Umbilical cord (tissue), 1 donor: ENCODE measurements at regions not wholly inside any gene's neighbourhood (a gene's known extent, or its start where the extent isn't known, plus 50 kb on each side); places are given as distances from the start of the nearest gene placed in this dataset.
A peak's percentile ranks its signal among the peaks of the same experiment; 100 is the strongest.

Experiments used
- DNase-seq: peaks from one replicate; pipeline ENCODE4 v3.0.0-alpha.2; 2015; ENCODE audit warnings: low spot score

DNA sequence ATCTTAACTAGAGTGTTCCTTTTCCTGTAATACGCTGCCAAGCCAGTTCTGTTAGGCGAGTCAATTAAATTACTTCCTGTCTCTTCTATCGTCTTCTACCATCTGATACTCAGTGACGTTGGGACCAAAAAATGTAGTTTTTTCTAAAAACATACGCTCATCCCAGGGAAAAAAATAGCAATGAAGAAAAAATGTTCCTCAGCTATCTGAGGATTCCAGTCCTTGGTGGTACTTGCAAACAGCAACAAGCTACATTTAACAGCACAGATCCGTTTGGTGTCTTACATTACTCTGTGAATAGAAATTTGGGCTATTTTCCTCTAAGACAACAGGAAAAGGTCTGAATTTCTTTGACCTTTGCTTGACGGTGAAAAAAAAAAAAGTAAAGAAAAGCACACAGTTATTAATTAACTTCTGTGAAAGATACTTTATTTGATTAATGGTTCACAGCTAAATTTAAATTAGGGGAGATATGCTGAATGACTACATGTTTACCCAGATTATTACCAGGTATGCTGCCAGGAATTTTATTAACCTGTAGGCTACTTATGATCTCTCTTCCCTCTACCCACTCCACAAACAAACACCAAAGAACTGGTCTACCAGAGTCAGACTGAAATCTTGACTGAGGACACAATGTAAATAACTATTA lies 254.4 kb upstream of the ZPLD1 start:
- DNase-seq = peak; percentile 96

DNA sequence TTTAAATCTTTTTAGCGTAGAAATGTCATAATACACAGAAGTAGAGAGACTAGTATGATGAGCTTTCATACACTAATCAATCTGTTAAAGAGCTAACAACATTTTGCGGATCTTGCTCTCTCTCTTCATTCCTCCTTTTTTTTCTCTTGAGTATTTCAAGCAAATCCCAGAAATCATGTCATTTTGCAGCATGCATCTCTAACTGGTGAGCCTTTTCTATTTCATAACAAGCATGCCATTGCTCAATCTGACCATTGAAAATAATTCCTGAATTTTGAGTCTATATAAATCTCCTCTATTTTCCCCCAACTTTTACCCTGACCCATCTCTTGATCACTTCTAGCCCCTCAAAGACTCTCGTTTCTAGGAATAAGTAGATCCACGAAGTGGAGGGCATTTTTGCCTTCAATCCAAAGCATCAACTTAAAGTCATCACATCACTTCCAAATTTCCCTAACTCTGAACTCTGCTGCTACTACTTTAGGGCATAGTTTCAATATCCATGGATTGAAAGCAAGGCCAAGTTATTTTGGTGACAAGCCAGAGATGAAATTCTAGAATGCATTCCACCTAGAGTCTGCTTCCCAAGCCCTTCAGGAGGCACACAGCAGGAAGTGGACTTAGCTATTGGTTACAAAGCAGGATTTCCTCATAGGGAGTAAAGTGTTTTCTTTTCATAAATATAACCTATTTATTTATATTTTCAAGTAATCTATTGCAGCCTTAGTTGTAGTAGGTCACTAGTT lies 253.5 kb upstream of the ZPLD1 start:
- peak; percentile 88 for DNase-seq

DNA sequence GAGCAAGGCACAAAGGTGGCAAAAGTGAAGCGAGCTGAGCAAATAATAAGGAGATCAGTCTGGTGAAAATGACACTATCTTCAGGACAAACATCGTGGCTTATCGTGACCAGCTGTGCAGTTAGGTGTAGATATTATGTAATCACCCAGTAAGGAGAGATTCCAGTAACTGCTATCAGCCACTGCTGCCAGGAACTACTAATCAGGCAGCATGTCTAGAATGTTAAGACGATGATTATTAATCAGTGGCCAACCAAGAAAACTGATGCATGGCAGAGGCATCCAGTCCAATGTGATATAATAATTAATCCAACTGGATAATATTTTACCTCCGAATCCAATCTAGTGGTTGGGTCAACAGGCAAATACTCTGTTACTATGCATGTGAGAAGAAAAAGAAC lies 252.7 kb upstream of the ZPLD1 start:
- no peak for DNase-seq

DNA sequence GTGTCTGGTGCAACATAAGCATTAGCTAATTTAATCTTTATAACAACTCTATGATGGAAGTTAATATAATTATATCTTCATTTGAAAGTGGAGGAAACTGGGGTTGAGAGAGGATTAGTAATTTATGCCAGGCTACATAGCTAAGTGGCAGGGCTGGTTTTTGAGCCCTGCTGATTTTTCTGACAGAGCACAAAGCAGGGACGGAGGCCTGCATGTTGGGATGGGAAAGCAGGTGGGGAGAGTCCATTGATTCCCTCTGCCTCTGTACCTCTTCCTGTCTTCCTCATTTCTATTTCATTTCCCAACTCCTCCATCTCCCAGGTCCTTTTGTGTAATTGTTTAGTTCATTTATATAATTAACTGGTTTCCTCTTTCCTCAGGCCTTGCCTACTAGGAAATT lies 251.6 kb upstream of the ZPLD1 start:
- no peak for DNase-seq

DNA sequence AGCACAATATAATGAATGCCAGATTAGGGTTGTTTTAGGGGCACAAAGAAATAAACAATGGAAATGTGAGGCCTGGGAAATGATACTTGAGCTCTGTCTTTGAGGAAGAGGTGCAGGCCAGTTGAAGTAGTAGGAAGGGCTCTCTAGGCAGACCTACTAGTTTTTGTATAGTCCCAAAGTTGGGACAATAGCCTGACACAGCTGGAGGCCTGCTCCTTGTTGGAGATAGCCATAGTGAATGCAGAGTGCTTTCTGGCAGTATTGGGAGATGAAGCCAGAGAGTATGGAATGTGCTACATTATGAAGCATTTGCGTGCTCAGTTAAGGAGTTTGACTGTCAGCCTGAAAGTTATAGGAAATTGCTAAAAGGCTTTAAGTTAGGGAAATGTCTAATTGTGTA lies 251.2 kb upstream of the ZPLD1 start:
- DNase-seq = no peak

DNA sequence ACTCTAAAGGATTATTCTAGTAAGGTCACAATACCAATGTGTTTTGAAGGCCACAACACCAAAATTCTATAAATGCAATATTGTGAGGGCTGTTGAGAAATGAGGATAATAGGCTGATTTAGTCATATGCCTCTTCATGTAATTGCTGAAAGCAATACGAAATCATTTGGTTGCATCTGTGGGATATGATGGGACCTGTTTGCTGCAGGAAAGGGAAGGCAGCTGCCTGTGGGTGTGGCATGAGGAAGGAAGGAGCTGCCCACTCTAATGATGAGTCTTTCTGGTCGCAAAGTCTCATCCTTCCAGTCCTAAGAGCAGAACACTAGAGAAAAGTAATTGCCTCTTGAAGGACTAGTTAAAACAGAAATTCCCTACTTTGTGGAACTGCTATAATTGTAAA lies 245.3 kb upstream of the ZPLD1 start:
- DNase-seq = no peak

DNA sequence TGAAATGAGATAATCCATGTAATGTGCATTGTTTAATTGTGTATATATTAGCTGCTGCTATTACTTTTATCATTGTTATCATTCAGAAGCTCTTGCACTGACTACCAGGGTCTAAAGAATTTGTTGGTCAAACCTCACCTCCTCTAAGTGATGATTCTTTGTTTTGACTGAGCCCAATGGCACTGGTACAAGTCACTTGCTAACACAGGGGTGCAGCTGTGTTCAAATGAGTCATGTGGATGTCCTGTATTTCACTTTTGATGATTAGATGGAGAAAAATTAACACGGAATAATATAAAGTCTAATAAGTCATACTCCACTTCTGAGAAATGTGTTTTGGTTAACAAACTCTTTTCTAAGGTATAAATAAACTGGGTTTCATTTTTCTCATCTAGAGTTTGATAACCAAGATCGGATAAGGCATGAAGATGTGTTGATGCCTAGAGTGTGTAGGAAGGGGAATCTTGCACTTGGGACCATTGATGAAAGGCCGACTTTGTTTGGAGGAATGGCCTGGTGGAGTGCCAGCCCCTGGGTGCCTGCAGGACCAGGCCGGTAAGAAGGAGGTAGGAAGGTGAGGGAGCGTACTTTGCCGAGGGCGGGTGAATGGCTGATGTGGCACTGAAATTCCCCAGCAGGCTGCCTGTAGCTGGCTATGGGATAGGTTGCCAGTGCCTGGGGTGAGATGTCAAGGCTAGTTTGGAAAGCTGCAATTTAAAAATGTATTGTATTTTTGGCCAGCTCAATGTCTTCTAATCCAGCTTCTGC lies 244.7 kb upstream of the ZPLD1 start:
- DNase-seq = no peak

DNA sequence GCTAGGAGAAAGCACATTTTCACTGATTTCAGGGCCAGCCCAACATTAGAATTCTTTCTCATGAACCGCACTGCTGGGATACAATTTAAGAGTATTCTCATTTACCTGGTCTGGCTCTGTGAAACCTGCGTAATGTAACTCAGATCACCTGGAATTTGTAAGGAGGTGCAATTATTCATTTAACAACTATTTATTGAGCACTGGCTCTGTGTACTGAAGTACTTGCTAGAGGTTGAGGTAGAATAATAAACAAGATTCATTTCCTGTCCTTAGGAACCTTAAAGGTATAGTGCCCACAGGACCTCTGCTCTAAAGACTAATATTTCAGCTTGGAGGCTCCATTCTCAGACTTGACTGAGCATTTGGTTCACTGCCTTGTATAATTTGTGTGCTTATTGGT lies 242.2 kb upstream of the ZPLD1 start:
- DNase-seq = no peak

DNA sequence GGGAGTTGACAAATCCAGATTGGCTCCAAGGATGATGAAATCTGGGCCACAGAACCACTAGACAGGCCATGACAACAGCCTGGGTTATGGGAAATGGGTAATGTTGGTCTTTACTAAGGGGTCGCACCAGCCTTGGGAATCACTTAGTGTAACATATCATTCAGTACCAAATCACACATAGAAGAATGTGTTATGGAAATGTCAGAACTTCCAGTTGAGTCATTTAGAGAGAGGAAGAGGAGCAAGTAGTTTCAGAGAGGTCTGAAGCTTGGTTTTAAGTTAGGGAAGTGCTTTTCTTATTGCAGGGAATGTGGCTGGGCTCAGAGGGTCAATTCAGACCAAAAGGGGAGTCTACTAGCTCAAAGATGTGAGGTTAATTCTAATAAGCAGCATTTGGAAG lies 241.6 kb upstream of the ZPLD1 start:
- no peak for DNase-seq

DNA sequence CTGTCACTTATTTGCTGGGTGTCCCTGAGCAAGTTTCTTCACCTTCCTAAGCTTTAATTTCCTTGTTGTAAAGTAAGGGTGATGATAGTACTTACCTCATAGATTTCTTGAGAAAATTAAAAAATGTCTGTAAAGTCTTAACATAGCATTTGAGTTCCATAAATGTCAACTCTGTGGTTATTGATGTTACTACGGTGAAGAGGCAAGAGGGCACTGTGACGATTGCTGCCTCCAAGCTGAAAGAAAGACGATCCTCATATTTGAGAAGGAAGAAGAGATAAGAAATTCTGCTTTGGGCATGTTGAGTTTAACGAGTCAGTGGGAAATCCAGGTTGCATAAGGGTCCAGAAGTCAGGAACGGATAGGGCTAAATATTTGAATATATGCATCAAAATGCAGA lies 240.8 kb upstream of the ZPLD1 start:
- no peak for DNase-seq

DNA sequence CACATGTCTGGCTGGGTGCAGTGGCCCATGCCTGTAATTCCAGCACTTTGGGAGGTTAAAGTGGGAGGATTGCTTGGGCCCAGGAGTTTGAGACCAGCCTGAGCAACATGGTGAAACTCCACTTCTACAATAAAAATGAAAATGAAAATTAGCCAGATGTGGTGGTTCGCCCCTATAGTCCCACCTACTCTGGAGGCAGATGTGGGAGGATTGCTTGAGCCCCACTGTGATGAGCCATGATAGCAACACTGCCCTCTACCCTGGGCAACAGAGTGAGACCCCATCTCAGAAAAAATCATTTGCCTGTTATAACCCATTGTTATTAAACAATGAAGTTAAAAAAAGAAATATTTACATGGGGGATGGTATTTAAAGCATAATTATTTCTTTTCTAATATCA lies 240.1 kb upstream of the ZPLD1 start:
- no peak for DNase-seq

DNA sequence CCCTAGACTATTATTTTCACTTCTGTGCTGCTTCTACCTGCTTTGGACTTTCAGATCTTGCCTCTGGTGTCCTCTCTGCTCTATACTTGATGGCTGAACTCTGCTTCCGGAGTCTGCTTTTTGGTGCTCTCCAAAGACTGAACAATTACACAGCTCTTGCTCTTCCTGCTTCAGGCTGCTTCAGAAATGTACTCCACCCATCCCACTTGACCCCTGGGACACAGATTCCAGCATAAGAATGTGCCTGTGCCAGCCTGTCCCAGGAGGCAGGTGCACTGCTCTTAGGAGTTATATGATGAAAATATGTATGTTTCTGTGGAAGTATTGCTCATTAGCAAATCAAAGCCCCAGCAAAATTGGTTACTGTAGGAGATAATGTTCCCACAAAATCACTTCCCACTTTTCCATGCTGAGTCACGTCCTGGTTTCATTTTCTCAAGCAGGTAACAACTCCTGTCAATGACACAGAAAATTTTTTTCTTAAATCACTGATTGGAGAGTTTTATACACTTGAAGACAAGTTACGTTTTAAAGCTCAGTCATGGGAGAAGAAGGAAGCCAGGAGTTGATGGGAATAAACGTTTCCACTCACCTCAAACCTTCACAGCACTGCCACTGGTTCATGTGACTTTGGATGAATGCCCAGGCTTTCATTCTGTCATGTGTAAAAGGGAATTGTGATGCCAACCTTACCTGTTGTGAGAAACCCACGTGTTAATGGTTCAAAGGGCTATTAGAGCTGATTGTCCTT lies 239.4 kb upstream of the ZPLD1 start:
- DNase-seq = peak; percentile 20

DNA sequence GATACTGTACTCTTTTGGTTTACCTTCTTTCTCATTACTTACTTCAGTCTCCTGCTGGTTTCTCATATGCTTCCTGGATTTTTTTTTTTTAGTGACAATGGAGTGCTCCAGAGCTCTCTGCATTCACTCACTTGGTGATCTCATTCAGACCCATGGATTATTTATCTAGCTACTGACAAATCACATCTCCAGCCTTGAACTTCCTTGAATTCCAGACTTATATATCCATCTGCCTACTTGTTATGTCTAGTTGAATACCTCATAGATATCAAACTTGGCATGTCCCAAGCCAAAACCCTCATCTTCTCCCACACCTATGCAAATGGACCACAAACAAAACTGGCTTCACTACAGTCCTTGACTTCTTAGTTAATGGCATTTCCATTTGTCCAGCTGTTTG lies 234.7 kb upstream of the ZPLD1 start:
- DNase-seq = no peak

DNA sequence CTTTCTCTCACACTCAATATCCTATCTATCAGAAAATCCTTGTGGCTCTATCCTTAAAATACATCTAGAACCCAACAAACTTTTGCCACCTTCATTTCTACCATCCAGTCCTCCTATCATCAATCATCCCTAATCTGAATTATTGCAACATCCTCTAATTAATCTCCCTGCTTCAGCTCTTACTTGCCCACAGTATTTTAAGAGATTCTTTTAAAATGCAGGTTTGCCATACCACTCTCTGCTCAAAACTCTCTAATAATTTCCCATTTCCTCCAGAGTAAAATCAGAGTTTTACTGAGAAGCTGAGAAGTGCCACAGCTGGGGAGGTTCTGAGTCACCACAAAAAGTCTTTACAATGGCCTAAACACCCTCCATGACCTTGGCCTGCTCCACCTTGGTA lies 234.3 kb upstream of the ZPLD1 start:
- no peak for DNase-seq

DNA sequence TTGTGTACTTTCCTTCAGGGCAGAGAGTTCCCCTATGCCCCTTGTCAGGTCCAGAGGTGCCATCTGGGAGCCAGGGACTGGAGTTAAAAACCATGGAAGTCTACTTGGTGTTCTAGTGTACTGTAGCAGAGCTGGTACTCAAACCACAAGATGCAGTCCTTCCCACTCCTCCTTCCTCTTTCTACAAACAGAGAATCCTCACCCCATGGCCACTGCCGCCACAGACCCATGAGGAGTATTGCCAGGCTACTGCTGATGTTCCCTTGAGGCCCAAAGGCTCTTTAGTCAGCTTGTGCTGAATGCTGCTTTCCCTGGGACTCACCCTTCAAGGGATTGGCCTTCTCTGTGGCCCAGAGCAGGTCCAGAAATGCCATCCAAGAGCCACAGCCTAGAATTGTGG lies 229.2 kb upstream of the ZPLD1 start:
- no peak for DNase-seq

DNA sequence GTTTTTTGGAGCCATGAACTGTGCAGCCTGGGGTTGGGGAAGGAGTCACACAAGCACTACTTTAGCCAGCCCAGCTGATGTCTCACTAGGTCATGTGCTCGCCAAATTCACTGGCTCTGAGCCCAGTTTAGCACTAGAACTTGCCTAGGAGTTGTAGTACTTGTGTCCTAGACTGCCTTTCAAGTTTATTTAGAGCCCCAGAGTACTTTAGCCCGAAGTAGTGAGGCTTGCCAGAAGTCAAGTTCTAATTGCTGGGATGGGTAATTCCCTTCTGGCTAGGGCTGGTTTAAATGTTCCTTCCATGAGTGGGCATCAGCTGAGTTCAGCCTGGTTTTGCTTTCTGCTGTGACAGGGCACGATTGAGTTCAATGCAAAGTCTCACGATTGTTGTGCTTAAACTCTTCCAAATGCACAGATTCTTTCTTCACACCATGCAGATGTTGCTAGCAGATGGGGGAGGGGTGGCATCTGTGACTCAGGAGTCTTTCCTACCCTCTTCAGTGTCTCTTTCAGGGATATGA lies 228.2 kb upstream of the ZPLD1 start:
- DNase-seq = peak; percentile 52

DNA sequence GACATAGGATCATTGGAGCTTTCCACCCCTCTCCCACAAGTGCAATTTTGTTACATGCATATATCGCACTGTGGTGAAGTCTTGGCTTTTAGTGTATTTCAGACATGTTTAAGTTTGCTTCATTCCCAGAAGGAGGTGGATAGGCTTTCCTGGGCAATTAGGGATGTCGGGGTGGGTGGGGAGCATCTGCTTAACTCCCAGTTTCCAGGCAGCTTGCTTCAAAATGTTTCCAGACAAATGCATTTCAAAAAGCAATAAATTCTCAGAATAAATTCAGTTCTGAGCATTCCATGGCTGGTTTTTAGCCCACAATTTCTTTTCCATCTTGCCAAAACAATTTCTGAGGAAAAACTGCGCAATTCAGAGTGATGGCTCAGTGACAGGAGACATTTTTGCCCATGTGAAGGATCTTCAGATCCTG lies 227.7 kb upstream of the ZPLD1 start:
- DNase-seq = no peak

DNA sequence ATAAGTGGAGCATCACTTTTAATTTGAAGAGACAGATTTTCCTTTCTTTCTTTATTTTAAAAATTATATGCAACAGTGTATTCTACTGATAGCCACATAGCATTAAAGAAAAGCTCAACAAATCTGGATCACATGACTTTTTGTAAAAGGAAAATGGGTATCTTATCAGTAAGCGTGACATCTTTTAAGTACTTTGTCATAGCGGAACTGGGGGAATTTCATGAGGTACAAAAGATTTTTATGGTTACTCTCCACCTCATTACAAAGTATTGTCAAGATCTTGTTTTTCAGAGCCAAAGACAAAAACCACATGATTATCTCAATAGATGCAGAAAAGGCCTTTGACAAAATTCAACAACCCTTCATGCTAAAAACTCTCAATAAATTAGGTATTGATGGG lies 219.6 kb upstream of the ZPLD1 start:
- DNase-seq = no peak

DNA sequence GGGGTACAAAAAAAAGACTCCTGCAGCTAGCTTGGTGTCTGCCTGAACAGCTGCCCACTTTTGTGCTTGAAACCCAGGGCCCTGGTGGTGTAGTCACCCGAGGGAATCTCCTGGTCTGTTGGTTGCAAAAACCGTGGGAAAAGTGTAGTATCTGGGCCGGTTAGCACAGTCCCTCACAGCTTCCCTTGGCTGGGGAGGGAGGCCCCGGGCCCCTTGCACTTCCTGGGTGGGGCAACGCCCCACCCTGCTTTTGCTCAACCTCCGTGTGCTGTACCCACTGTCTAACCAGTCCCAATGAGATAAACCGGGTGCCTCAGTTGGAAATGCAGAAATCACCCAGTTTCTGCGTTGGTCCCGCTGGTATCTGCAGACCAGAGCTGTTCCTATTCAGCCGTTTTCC lies 211.7 kb upstream of the ZPLD1 start:
- DNase-seq = no peak

DNA sequence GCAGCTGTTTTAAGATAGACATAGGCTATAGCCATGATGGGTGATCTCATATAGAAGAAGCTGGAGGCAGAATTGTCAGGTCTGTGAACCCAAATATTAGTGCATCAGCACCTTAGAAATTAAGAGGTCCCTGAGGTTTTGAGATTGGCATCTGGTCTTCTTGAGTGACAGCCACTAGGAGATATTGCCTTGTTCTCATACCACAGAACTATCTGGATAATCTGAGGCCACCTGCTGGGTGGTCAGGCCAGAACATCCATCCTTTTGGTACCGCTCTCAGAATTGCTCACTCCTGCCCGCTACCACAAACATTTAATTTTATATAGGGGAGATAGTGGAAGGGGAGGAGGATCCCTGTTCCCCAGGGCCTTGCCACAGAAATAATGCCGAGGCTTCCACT lies 210.6 kb upstream of the ZPLD1 start:
- no peak for DNase-seq

DNA sequence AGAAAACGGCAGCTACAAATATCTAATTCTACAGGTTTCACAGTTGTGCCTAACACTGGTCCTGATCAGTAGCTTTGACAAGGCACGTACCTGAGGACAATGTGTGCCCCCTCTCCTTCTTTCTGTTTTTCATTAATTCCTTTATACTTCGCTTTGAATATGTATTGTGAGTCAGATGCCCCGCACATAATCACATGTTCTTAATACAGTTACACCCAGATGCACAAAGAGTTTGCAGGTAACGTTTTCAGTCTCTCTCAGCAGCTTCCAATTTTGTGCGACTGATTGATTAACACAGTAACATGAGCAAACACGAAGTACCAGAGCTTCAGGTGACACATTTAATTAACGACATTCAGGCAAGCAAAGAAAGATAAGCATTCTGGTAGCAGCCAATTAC lies 209.8 kb upstream of the ZPLD1 start:
- no peak for DNase-seq
